Right lung (tissue), 2 donors: ENCODE measurements at regions not wholly inside any gene's neighbourhood (a gene's known extent, or its start where the extent isn't known, plus 50 kb on each side); places are given as distances from the start of the nearest gene placed in this dataset.

Source experiments
- DNase-seq, 2 donors: peaks; one replicate each; pipeline ENCODE4 v3.0.0-alpha.2; 2013

- no peak for DNase-seq
Measured at GRCh38 chr9:99752417-99753109, 69.1 kb upstream of the NR4A3 start.

GRCh38 chr9:99753436-99753835 is 68.2 kb upstream of the NR4A3 start:
- DNase-seq, result no peak

- no peak for DNase-seq
Measured at GRCh38 chr9:99760421-99760820, 61.3 kb upstream of the NR4A3 start.

DNA sequence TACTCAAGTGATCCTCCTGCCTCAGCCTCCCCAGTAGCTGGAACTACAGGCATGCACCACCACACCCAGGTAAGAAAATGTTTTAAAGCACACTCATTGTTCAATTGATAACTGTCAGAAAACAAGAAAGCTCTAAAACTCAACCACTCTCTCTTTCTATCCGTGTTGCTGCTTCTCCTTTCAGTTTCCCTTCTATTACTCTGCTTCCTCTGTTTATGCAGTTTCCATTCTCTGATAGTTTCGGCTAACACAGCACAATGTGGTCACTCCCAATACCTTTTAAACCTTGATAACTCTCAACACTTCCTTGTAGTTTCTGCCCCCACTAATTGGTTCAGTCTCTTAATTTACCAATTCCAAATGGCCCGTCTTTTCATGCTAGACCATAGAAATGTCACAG is 59.2 kb upstream of the NR4A3 start:
- no peak for DNase-seq
